Activated CD4-positive, alpha-beta T cell treated with anti-CD3 and anti-CD28 coated beads, Interleukin-2, amount 50 U/mL, for 1 hour (primary cell): ENCODE measurements at regions not wholly inside any gene's neighbourhood (a gene's known extent, or its start where the extent isn't known, plus 50 kb on each side); places are given as distances from the start of the nearest gene placed in this dataset.
"Not testable (repeated sequence)": the region's sequence is repeated elsewhere in the genome, so short reads cannot be mapped to it uniquely, and the experiment has no call there.

Experiments used
- DNase-seq: peaks from one replicate; pipeline ENCODE4 v3.0.0-alpha.2; 2020

DNA sequence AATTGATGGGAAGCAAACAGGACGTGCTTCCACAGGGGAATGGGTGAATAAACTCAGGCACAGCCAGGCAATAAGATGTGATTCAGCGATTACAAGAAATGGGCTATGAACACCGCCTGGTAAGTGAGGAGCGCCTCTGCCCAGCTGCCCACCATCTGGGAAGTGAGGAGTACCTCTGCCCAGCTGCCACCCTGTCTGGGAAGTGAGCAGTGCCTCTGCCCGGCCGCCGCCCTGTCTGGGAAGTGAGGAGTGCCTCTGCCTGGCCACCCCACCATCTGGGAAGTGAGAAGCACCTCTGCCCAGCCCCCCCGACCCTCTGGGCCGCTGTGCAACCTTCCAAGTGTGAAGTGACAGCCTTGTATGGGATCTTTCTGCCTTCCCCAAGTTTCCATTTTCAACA is 73.2 kb upstream of the PRR5 start:
- DNase-seq, result no peak

DNA sequence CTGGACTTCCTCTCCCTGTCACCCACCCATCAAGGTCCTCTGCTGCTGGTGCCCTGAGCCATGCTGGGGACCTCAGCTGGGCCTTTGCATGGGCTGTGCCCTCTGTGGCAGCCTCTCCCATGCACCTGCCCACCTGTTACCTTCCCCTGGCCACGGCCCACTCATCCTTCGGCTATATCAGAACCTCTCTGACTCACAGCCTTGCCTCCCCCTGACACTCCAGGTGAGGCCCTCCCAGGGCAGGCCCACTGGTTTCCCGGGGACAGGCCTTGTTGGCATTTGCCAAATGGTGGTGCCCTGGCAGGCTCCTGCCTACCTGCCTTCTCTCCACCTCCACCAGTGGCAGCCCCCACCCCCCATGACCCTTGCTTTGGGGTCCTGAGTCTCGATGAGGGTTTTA is 73.7 kb upstream of the PRR5 start:
- DNase-seq, result no peak

DNA sequence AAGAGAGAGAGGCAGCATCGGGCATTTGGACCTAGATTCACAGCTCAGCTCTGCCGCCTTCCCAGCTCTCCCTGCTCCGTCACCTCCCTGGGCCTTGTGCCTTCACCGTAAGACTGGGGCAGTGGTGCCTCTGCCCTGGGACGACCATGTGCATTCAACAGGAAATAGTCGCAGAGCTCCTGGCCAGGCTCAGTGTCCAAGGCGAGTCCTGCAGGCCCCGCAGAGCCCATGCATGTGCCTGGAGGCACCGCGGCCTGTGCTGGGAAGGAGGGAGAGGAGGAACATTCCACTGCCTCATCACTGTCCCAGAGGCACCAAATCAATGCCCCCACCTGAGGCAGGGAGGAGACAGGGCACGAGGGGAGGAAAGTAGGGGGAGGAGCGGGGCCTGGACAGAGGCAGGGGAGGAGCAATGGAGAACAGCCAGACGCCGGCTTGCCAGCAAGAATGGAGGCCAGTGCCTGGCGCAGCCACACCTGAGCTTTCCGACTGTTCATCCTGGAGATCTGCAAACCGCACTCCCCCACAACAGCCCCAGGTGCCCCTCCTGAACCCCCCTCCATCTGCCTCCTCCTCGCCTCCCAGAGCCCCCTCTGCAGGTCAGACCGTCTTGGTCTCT is 74.4 kb upstream of the PRR5 start:
- no peak for DNase-seq

DNA sequence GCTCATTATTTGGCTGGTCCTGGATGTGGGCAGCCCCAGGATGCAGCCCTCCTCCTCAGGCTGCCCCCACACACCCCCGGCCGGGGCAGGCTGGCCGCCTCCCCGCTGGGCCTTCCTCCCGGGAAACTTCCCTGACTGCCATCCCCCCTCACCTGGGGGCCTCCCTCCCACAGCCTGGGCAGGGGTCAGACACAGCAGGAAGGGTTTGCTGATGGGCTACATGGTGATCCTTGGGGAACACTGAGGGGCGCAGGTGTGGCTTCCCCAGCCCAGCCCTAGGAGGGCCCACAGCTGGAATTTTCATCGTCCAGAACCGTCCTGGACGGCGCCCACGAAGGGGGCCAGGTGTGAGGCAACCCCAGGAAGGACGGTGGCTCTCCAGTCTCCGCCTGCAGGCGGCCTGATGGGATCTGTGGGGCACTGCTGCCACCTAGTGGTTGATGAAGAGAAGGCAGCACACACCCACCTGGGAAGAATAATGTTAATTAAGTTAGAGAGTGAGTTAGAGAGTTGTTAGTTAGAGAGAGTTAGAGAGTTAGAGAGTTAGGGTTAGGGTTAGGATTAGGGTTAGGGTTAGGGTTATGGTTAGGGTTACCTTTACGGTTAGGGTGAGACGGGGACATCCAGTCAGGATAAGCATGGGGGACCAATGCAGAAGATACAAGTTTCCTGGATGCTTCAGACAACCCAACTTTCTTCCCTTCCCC is 75.9 kb upstream of the PRR5 start:
- DNase-seq, result peak; percentile 82

DNA sequence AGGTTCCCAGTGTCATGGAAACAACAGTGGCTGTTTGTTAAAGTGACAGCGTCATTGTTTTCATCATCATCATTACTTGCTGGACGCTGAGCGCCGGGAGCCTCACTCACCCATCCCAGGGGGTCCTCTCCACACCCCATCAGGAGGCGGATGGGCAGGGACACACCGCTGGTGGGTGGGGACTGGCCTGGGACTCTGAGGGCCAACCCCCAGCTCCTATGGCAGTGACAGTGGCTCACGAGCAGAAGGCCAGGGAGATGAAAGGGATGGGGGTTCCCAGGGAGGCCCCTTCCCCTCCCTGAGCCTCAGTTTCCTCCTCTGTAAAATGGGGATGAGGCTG is 76.6 kb upstream of the PRR5 start:
- DNase-seq, result no peak

DNA sequence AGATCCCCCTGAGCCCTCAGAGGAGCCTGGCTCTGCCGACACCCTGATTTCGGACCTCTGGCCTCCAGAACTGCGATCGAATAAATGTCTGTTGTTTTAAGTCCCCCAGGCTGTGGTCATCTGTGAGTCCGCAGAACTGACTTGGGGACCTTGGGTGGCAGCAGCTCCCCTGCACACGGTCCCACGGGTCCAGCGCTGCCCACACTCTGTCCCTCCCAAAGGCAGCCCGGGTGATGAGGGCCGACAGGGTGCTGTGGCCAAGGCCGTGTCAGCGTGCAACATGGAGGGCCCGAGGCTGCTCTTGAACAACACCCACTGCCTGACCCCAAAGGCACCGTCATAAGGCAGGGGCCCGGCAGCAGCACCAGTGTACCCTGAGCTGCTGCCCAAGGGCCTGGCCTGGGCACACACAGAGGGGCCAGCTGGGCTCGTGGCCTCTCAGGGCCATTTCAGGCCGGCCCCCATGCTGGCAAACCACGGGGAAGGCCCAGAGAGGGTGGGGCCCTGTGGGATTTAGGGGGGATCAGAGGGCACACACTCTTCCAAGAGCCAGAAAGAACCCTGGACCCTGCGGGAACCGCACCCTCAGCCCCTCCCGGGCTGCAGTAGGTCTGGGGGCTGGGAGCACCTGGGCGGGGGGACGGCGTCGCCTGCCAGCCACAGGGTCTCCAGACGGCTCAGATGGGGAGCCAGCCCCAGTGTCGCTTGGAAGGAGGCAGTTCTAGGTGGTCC is 77.1 kb upstream of the PRR5 start:
- no peak for DNase-seq

DNA sequence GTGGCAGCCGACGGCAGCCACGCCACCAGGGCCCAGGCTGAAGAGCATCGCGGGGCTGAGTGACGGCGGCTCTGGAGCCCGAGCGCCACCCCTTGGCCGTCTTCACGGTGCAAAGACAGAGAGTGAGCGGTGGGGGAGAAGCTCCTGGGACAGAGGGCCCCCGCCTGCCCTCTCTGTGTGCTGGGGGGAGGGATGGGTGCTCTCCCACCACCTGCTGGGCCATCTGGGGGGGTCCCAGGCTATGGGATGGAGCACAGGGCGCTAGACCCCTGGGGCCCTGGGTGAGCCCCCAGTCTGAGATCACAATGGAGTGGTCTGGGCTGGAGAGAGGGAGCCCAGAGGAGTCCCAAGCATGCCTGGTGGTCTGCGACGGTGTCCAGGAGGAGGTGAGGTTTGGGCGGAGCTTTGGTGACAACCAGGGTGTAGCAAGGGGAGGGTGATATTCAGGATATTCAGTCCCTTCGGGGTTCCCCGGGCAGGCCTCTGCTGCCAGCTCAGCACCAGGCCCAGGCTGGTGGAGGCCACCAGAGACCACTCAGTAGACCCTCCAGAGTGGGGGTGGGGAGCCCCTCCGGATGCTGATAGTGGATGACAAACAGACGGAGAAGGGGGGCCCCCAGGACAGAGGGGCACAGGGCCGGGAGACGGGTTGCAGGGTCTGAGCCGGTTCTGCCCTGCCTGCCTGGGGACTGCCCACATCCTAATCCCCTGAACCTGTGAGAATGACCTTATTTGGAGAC is 78.1 kb upstream of the PRR5 start:
- peak; percentile 29 for DNase-seq

DNA sequence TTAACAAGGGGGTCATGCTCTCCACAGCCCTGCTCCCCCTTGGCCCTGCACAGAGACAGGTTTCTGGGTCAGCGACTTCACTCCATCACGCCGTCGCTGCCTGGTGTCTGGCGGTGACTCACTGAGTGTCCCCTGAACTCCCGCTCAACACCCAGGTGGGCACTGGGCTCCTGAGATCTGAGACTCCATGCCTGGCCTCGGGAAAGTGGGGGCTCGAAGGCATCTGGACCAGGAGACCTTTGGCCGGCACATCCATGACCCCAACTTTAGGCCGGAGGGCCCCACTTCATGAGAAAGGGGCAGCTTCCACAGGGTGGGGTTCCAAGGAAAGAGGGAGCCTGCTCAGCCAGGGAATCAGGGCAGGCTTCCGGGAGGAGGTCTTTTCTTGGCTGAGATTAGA is 79.3 kb upstream of the PRR5 start:
- DNase-seq, result no peak

DNA sequence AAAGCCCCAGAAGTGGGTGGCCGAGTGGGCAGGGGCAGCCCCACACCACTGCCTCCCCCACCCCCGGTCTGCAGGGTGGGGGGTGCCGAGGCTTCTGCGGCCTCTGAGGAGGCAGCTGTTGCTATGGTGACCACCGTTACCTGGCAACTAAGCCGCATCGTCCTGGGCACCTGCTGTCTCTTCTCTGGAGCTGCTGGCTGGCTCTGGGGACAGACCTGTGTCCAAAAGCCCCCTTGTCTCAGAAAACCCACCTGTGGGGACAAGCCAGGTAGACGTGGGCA is 79.9 kb upstream of the PRR5 start:
- peak; percentile 45 for DNase-seq

DNA sequence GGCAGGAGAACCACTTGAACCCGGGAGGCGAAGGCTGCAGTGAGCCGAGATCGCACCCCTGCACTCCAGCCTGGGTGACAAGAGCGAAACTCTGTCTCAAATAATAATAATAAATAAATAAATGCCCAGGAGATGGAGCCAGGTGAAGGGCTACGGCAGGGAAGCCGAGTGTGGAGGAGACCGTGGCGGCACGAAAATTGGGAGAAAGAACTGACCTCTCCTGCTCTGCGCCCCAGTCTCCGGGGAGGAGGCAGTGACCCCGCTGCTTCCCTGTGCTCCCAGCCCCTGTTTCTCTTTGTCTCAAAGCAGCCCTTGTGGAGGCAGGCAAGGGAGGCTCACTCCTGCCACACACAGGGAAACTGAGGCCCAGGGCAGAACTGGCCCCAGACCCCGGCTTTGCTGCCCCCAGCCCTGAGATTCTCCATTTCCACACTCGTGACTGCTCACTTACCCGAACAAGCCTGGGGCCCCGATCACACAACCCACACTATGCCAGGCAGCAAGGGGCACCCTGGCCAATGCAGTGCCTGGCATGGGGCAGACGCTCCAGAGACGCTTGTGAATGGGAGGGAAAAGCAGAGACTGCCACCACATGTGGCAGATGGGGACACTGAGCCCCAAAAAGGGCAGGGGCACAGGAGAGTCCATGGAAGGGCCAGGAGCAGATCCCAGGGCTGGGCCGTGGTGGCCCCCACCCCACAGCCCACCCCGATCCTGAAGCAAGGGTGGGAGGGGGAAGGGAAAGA is 80.4 kb upstream of the PRR5 start:
- no peak for DNase-seq

DNA sequence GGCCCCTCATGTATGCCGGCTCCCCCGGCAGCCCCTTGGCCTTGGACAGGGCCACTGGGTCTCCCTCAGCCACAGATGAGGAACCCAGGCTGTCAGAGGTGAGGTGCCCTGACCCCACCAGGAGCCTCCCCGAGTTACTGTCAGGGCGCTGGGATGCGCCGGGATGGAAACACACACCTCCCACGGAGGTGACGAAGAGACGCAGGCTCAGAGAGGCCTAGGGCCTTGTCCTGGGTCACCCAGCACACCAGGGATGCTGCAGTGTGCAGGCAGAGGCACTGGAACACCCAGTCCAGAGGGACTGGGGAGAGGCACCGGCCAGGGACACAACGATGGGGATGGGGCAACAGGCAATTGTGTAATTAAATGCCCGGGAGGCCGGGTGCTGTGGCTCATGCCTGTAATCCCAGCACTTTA is 81.2 kb upstream of the PRR5 start:
- DNase-seq, result peak; percentile 7

DNA sequence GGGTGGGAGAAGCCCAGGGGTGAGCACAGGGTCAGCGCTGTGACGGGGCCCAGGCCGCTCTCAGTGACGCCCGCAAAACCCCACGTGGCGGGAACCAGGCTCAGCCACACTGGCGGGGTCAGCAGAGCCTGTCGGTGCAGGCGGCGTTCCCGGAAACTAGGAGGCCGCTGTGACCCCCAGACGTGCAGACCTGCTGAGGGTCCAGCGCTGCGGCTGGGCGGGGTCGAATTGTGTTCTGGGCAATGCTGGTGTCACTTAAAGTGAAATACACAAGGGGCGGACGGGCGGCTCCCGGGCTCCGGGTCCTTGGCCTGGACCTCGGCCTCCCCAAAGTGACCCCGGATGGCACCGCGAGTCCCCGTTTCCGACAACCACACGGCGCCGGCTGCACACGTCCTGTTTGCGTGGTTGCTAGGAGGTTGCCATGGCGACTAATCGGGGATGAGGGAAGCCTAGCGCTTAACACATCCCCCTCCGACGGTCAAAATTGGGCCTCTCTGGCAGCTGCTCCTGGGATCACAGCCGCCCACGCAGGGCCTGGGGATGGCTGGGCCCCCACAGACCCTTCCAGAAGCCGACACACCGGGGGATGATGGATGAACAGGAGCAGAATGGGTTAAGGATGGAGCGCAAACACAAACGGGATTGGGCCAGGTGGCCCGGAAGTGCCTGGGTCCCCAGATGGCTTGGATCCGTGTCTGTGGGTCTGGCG is 81.7 kb upstream of the PRR5 start:
- peak; percentile 87 for DNase-seq

DNA sequence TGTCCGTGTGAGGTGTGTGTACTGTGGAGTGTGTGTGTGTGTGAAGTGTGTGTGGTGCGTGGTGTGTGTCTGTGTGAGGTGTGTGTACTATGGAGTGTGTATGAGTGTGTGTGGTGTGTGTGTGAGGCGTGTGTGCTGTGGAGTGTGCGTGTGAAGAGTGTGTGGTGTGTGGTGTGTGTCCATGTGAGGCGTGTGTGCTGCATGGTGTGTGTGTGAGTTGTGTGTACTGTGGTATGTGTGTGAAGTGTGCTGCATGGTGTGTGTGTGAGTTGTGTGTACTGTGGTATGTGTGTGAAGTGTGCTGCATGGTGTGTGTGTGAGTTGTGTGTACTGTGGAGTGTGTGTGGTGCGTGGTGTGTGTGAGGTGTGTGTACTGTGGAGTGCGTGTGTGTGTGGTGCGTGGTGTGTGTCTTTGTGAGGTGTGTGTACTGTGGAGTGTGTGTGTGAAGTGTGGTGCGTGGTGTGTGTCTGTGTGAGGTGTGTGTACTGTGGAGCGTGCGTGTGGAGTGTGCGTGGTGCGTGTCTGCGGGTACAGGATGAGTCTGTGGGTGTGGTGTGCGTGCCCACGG is 82.4 kb upstream of the PRR5 start:
- not testable (repeated sequence) for DNase-seq

DNA sequence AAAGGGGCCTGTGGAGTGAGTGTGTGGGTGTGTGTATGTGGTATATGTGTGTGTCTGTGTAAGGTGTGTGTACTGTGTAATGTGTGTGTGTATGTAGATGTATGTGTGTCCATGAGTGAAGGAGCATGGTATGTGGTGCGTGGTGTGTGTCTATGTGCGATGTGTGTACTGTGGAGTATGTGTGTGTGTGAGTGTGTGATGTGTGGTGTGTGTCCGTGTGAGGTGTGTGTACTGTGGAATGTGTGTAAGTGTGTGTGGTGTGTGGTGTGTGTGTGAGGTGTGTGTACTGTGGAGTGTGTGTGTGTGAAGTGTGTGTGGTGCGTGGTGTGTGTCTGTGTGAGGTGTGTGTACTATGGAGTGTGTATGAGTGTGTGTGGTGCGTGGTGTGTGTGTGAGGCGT is 83.1 kb upstream of the PRR5 start:
- not testable (repeated sequence) for DNase-seq

DNA sequence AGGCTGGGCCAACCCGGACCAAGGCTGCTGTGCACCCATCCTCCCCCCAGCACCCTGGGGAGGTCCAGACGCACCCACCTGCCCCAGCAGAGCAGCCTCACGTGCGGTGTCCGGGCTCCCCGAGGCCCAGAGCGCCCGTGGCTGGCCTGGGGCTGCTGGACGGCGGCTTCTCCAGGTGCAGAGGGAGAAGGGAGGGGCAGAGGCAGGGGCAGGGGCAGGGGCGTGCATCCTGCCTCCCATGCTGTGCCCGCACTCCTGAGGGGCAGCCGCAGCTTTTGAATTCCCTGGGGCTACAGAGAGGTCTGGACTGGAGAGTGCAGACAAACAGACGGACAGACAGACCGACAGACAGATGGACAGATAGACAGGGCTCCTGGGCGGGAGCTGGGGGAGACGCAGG is 83.6 kb upstream of the PRR5 start:
- no peak for DNase-seq

DNA sequence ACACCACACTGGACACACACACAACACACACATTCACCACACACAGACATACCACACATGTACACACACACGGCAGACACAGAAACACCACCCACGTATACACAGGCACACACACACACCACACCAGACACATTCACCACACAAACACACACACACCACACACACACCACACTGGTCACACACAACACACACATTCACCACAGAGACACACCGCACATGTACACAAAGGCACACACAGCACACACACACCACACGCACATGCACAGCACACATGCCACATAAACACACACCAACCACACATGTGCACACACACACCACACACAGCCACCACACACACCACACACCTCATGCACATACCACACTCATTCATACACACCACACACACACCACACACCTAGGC is 84.2 kb upstream of the PRR5 start:
- no peak for DNase-seq

DNA sequence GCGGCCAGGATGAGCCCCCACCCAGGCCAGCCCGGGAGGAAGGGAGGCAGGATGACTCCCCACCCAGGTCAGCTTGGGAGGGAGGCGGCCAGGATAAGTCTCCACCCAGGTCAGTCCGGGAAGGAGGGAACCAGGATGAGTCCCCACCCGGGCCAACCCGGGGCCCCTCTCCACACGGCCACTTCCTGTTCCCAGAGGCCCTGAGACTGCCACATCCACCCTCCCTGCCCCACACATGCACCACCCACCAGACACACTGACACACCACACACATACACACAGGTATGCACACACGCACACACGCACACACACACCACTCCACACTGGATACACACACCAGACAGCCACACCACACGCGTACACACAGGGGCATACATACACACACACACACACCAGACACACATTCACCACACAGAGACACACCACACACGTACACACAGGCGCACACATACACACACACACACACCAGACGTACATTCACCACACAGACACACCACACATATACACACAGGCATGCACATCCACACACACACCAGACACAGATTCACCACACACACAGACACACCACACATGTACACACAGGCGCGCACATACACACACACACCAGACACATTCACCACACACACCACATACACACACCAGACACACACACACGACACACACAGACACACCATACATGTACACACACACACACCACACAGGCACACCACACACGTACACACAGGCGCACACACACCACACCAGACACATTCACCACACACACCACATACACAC is 84.9 kb upstream of the PRR5 start:
- no peak for DNase-seq

DNA sequence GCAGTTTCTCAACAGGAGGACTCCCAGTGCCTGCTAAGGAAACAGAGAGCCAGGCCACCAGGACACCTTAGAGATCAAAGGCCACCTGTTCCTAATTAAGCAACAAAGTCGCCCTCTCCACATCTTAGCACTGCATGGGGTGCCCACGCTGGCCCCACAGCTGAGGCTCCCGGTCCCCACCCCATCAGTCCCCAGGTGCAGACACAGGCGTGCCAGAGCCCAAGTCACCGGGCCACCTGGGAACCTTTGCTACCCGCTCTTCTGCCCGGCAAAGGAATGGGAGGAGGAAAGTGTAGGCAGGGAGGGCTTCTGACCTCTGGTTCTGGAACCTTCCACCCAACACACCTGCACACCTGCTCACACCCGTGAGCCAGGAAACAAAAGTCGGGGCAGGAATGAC is 85.5 kb upstream of the PRR5 start:
- no peak for DNase-seq

DNA sequence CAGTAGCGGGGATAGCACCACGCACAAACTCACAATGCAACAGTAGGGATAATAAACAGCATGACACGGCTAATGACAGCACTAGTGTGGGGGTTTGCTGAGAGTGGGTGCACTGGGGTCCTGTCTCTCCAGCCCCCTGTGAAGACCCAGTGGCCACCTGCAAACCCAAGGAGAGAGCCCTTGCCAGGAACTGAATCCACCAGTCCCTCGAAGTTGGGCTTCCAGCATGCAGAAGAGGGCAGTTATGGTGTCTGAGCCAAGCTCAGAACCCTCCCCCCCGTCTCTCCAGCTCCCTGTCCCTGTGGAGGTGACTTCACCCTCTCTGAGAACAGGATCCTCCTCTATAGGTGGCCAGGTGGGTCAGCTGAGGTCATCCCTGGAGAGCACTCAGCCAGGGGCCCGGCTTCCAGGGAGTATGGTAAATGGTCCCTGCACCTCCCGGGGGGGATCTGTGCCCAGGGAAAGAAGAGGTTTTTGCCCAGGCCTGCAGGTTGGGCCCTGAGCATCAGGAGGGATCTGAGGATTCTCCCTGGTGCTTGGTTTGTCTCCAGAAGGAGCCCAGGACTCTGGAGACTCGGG is 86.3 kb upstream of the PRR5 start:
- DNase-seq, result no peak

DNA sequence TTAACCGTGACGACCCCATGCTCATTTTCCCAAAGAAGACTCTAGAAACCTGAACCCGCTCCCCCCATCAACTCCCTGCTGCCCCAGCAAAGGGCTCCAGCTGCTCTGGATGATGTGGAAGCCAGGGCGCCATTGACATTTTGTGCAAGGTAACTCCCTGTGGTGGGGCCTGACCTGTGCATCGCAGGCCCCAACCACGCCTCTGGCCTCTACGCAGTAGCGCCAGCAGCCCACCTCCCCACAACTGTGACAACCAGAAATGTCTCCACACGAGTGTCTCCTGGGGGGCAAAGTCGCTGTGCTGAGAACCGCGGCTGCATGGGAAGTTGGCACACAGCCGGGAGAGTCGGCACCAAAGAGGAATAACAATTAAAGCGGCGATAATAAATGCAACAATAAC is 86.9 kb upstream of the PRR5 start:
- no peak for DNase-seq

DNA sequence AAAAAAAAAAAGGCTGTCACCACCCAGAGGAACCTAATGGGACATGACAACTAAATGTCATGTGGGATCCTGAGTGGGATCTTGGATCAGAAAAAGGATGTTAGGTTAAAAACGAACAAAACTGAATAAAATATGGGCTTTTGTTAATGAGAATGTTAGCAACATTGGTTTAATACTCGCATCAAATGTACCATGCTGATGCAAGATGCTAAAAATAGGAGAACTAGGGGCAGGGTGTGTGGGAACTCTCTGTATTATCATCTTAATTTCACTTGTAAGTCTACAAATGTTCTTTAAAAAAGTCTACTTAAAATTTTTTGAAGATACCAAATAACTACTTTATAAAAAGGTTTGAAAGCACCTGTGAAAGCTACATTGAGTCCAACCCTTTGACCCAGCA is 88.8 kb upstream of the PRR5 start:
- no peak for DNase-seq
